ENCODE measurements at regions not wholly inside any gene's neighbourhood (a gene's known extent, or its start where the extent isn't known, plus 50 kb on each side); places are given as distances from the start of the nearest gene placed in this dataset.

DNA sequence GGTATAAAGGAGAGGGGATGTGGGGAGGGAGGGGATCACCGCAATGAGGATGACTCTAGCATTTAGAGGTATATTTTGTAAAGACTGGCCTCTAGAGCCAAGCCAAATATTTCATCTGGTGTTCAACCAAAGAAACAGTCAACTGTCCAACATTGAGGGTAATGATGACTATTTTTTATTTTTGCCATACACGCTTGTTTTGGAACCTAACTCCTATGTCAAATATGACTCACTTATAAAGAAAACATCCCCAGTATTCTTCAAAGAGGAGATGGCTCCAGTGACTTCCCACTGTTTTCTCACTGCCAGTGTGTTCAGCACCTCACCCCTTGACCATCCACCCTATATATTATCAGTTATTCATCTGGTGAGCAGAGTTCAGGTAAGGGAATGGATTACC is 77.3 kb downstream of the WNT5A start:
- TF ChIP-seq, protein P1, sequence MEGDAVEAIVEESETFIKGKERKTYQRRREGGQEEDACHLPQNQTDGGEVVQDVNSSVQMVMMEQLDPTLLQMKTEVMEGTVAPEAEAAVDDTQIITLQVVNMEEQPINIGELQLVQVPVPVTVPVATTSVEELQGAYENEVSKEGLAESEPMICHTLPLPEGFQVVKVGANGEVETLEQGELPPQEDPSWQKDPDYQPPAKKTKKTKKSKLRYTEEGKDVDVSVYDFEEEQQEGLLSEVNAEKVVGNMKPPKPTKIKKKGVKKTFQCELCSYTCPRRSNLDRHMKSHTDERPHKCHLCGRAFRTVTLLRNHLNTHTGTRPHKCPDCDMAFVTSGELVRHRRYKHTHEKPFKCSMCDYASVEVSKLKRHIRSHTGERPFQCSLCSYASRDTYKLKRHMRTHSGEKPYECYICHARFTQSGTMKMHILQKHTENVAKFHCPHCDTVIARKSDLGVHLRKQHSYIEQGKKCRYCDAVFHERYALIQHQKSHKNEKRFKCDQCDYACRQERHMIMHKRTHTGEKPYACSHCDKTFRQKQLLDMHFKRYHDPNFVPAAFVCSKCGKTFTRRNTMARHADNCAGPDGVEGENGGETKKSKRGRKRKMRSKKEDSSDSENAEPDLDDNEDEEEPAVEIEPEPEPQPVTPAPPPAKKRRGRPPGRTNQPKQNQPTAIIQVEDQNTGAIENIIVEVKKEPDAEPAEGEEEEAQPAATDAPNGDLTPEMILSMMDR (IDR thresholded peaks at IDR 0.05; ENCODE audit: low read length): no peak
- no peak for TF ChIP-seq EZH2phosphoT487 (IDR thresholded peaks at IDR 0.05; ENCODE audit: low read length)
